Activated naive CD8-positive, alpha-beta T cell treated with anti-CD3 and anti-CD28 coated beads, Interleukin-2, amount 10 ng/mL, durations not matched to agents 7 days and 5 days (primary cell): ENCODE measurements at regions not wholly inside any gene's neighbourhood (a gene's known extent, or its start where the extent isn't known, plus 50 kb on each side); places are given as distances from the start of the nearest gene placed in this dataset.

Source experiments
- ATAC-seq: fragments of 150-1000 bp; cut with Tn5 transposase; one replicate; pipeline ENCODE4 v1.10.0; 2021; ENCODE audit warnings: low read depth, moderate library complexity
- POLR2A ChIA-PET: fragments of 350-600 bp; sonication (Branson Sonifier 250); formaldehyde crosslinking; loops from one replicate; lab custom pipeline; 2021; ENCODE audit warnings: antibody characterized with exemption; lab: Charles Lee
- DNase-seq: peaks from one replicate; pipeline ENCODE4 v3.0.0; 2021
- H3K27ac Mint-ChIP-seq: one replicate; pipeline ENCODE4 v1.8.0; 2022; ENCODE audit warnings: mild to moderate bottlenecking, mixed read lengths
- H3K27me3 Mint-ChIP-seq: one replicate; pipeline ENCODE4 v1.8.0; 2022; ENCODE audit warnings: mild to moderate bottlenecking, moderate library complexity, mixed read lengths
- H3K36me3 Mint-ChIP-seq: one replicate; pipeline ENCODE4 v1.8.0; 2021; ENCODE audit warnings: mild to moderate bottlenecking, mixed read lengths
- H3K4me1 Mint-ChIP-seq: one replicate; pipeline ENCODE4 v1.8.0; 2021; ENCODE audit warnings: mixed read lengths
- H3K4me3 Mint-ChIP-seq: one replicate; pipeline ENCODE4 v1.8.0; 2022; ENCODE audit warnings: mild to moderate bottlenecking, moderate library complexity, mixed read lengths
- H3K9me3 Mint-ChIP-seq: one replicate; pipeline ENCODE4 v1.8.0; 2021; ENCODE audit warnings: mixed read lengths

- peaks cover 11% of the 10 kb centered on the region for H3K27me3 Mint-ChIP-seq
- no peak for DNase-seq
- H3K9me3 Mint-ChIP-seq: peaks cover 7% of the 10 kb centered on the region
- ATAC-seq: no peak
- no peaks in the 10 kb centered on the region for H3K36me3 Mint-ChIP-seq
- POLR2A ChIA-PET: no interaction called here
- no peaks in the 10 kb centered on the region for H3K4me1 Mint-ChIP-seq
- H3K4me3 Mint-ChIP-seq: no peak overlapping the region
- H3K27ac Mint-ChIP-seq: no peak overlapping the region
Observed at GRCh38 chr20:4455996-4456395, 206.9 kb upstream of the ADRA1D start.

- Mint-ChIP-seq H3K36me3 (no peaks in the 10 kb centered on the region), H3K27me3 (peaks cover 10% of the 10 kb centered on the region), H3K27ac (no peak overlapping the region), H3K4me1 (no peaks in the 10 kb centered on the region), H3K9me3 (peaks cover 7% of the 10 kb centered on the region), H3K4me3 (no peak overlapping the region)
- POLR2A ChIA-PET: no interaction called here
- DNase-seq (no peak), ATAC-seq (no peak)
Observed at GRCh38 chr20:4455301-4455701, 206.2 kb upstream of the ADRA1D start.

- H3K4me1 Mint-ChIP-seq: no peaks in the 10 kb centered on the region
- POLR2A ChIA-PET: no interaction called here
- DNase-seq (no peak), ATAC-seq (no peak)
- H3K9me3 Mint-ChIP-seq: peaks cover 7% of the 10 kb centered on the region
- H3K27ac Mint-ChIP-seq: no peak overlapping the region
- no peak overlapping the region for H3K4me3 Mint-ChIP-seq
- peaks cover 12% of the 10 kb centered on the region for H3K27me3 Mint-ChIP-seq
- H3K36me3 Mint-ChIP-seq: no peaks in the 10 kb centered on the region
Observed at GRCh38 chr20:4454111-4454510, 205.0 kb upstream of the ADRA1D start.

- H3K27ac Mint-ChIP-seq: no peak overlapping the region
Observed at GRCh38 chr20:4453359-4453758, 204.3 kb upstream of the ADRA1D start.

GRCh38 chr20:4451487-4452081, 202.5 kb upstream of the ADRA1D start:
- ATAC-seq: no peak
- DNase-seq: no peak
- H3K27me3 Mint-ChIP-seq: peaks cover 16% of the 10 kb centered on the region
- H3K4me3 Mint-ChIP-seq: no peak overlapping the region
- no peaks in the 10 kb centered on the region for H3K4me1 Mint-ChIP-seq
- H3K36me3 Mint-ChIP-seq: no peaks in the 10 kb centered on the region
- no peak overlapping the region for H3K27ac Mint-ChIP-seq
- peaks cover 4% of the 10 kb centered on the region for H3K9me3 Mint-ChIP-seq
- POLR2A ChIA-PET: no interaction called here

More at GRCh38 chr20:4453359-4453758, 204.3 kb upstream of the ADRA1D start:
- Mint-ChIP-seq H3K9me3 (peaks cover 7% of the 10 kb centered on the region), H3K4me1 (no peaks in the 10 kb centered on the region), H3K36me3 (no peaks in the 10 kb centered on the region), H3K27me3 (peaks cover 12% of the 10 kb centered on the region), H3K4me3 (no peak overlapping the region)
- POLR2A ChIA-PET: no interaction called here
- ATAC-seq (no peak), DNase-seq (no peak)

GRCh38 chr20:4449957-4450715, 201.0 kb upstream of the ADRA1D start:
- POLR2A ChIA-PET: no interaction called here
- H3K4me1 Mint-ChIP-seq: no peaks in the 10 kb centered on the region
- H3K4me3 Mint-ChIP-seq: no peak overlapping the region

GRCh38 chr20:4445784-4446183, 196.7 kb upstream of the ADRA1D start:
- ATAC-seq: no peak

More at GRCh38 chr20:4449957-4450715, 201.0 kb upstream of the ADRA1D start:
- H3K27ac Mint-ChIP-seq: no peak overlapping the region
- no peak for ATAC-seq
- no peak for DNase-seq
- H3K36me3 Mint-ChIP-seq: no peaks in the 10 kb centered on the region
- H3K9me3 Mint-ChIP-seq: no peaks in the 10 kb centered on the region
- H3K27me3 Mint-ChIP-seq: peaks cover 19% of the 10 kb centered on the region

GRCh38 chr20:4445331-4445730, 196.2 kb upstream of the ADRA1D start:
- peaks cover 19% of the 10 kb centered on the region for H3K27me3 Mint-ChIP-seq
- H3K4me1 Mint-ChIP-seq: no peaks in the 10 kb centered on the region
- H3K4me3 Mint-ChIP-seq: no peak overlapping the region
- no peaks in the 10 kb centered on the region for H3K36me3 Mint-ChIP-seq
- DNase-seq: no peak
- no peaks in the 10 kb centered on the region for H3K9me3 Mint-ChIP-seq
- no peak for ATAC-seq
- POLR2A ChIA-PET: no interaction called here
- H3K27ac Mint-ChIP-seq: no peak overlapping the region

More at GRCh38 chr20:4445784-4446183, 196.7 kb upstream of the ADRA1D start:
- DNase-seq: no peak
- H3K27me3 Mint-ChIP-seq: peaks cover 19% of the 10 kb centered on the region
- no peaks in the 10 kb centered on the region for H3K36me3 Mint-ChIP-seq
- no peaks in the 10 kb centered on the region for H3K4me1 Mint-ChIP-seq
- POLR2A ChIA-PET: no interaction called here
- H3K4me3 Mint-ChIP-seq: no peak overlapping the region
- no peak overlapping the region for H3K27ac Mint-ChIP-seq
- no peaks in the 10 kb centered on the region for H3K9me3 Mint-ChIP-seq

GRCh38 chr20:4444404-4444803, 195.3 kb upstream of the ADRA1D start:
- POLR2A ChIA-PET: no interaction called here
- Mint-ChIP-seq H3K4me3 (no peak overlapping the region), H3K4me1 (no peaks in the 10 kb centered on the region), H3K27me3 (peaks cover 17% of the 10 kb centered on the region), H3K9me3 (no peaks in the 10 kb centered on the region), H3K36me3 (no peaks in the 10 kb centered on the region), H3K27ac (no peak overlapping the region)
- ATAC-seq: no peak
- no peak for DNase-seq

- ATAC-seq (no peak), DNase-seq (no peak)
- POLR2A ChIA-PET: no interaction called here
- Mint-ChIP-seq H3K36me3 (no peaks in the 10 kb centered on the region), H3K4me1 (no peaks in the 10 kb centered on the region), H3K27me3 (peaks cover 14% of the 10 kb centered on the region), H3K9me3 (no peaks in the 10 kb centered on the region), H3K27ac (no peak overlapping the region), H3K4me3 (no peak overlapping the region)
Observed at GRCh38 chr20:4443016-4443415, 193.9 kb upstream of the ADRA1D start.

- ATAC-seq: no peak
- H3K9me3 Mint-ChIP-seq: no peaks in the 10 kb centered on the region
- H3K27me3 Mint-ChIP-seq: peaks cover 15% of the 10 kb centered on the region
- H3K27ac Mint-ChIP-seq: no peak overlapping the region
- no peak overlapping the region for H3K4me3 Mint-ChIP-seq
- DNase-seq: no peak
- POLR2A ChIA-PET: no interaction called here
- H3K36me3 Mint-ChIP-seq: no peaks in the 10 kb centered on the region
- H3K4me1 Mint-ChIP-seq: no peaks in the 10 kb centered on the region
Observed at GRCh38 chr20:4441871-4442270, 192.8 kb upstream of the ADRA1D start.

- no peaks in the 10 kb centered on the region for H3K4me1 Mint-ChIP-seq
- H3K4me3 Mint-ChIP-seq: no peak overlapping the region
- no peak for DNase-seq
- no peak overlapping the region for H3K27ac Mint-ChIP-seq
- POLR2A ChIA-PET: no interaction called here
- H3K27me3 Mint-ChIP-seq: peaks cover 13% of the 10 kb centered on the region
- H3K36me3 Mint-ChIP-seq: no peaks in the 10 kb centered on the region
- H3K9me3 Mint-ChIP-seq: no peaks in the 10 kb centered on the region
- no peak for ATAC-seq
Observed at GRCh38 chr20:4441191-4441590, 192.1 kb upstream of the ADRA1D start.

- no peak overlapping the region for H3K4me3 Mint-ChIP-seq
- no peaks in the 10 kb centered on the region for H3K4me1 Mint-ChIP-seq
- no peaks in the 10 kb centered on the region for H3K9me3 Mint-ChIP-seq
- ATAC-seq (no peak), DNase-seq (no peak)
- H3K36me3 Mint-ChIP-seq: no peaks in the 10 kb centered on the region
- peaks cover 12% of the 10 kb centered on the region for H3K27me3 Mint-ChIP-seq
- no peak overlapping the region for H3K27ac Mint-ChIP-seq
- POLR2A ChIA-PET: no interaction called here
Observed at GRCh38 chr20:4439461-4439860, 190.4 kb upstream of the ADRA1D start.

GRCh38 chr20:4437131-4437530, 188.0 kb upstream of the ADRA1D start:
- ATAC-seq (no peak), DNase-seq (no peak)
- no peaks in the 10 kb centered on the region for H3K4me1 Mint-ChIP-seq
- H3K36me3 Mint-ChIP-seq: no peaks in the 10 kb centered on the region
- H3K27me3 Mint-ChIP-seq: peaks cover 14% of the 10 kb centered on the region
- H3K27ac Mint-ChIP-seq: no peak overlapping the region
- no peaks in the 10 kb centered on the region for H3K9me3 Mint-ChIP-seq
- H3K4me3 Mint-ChIP-seq: no peak overlapping the region
- POLR2A ChIA-PET: no interaction called here
